Epithelial cell of esophagus (primary cell): ENCODE measurements at regions not wholly inside any gene's neighbourhood (a gene's known extent, or its start where the extent isn't known, plus 50 kb on each side); places are given as distances from the start of the nearest gene placed in this dataset.

ENCODE experiments used
- DNase-seq: peaks from one replicate; pipeline ENCODE4 v3.0.0; 2010; ENCODE audit warnings: low read depth
- H3K4me3 ChIP-seq: 2 replicates; pipeline ENCODE4 v1.5.1; 2011; ENCODE audit warnings: mild to moderate bottlenecking, low read length, control low read depth
- CTCF ChIP-seq: IDR thresholded peaks from 2 replicates; pipeline ENCODE4 v1.5.1; 2011; ENCODE audit warnings: low read depth, mild to moderate bottlenecking, low read length, control low read depth, inconsistent platforms; ENCODE audit not compliant: insufficient read depth; ENCODE audit errors: missing control alignments

- no peak overlapping the region for H3K4me3 ChIP-seq
- DNase-seq = no peak
- TF ChIP-seq CTCF = no peak
These were observed 213.7 kb upstream of the ZIC3 start for GRCh38 chrX:137352101-137352660.

DNA sequence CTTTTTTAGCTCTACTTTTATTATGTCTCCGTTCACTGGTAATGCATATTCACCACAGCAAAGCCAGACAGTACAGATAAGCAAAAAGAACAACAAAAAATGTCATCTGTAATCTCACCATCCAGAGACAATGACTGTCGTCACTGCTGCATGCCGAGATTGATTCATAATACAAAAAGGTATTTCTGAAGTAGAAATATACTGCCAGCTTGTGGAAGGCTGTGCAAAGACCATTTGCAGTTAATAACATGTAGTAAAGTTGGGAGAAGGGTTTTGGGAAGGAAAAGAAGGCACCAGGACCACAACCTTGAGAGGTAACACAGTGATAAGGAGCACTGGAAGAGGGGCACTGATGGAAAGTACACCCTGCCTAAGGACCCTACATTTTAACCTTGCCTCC is 223.0 kb upstream of the ZIC3 start:
- H3K4me3 ChIP-seq = no peak overlapping the region
- no peak for TF ChIP-seq CTCF
- no peak for DNase-seq

DNA sequence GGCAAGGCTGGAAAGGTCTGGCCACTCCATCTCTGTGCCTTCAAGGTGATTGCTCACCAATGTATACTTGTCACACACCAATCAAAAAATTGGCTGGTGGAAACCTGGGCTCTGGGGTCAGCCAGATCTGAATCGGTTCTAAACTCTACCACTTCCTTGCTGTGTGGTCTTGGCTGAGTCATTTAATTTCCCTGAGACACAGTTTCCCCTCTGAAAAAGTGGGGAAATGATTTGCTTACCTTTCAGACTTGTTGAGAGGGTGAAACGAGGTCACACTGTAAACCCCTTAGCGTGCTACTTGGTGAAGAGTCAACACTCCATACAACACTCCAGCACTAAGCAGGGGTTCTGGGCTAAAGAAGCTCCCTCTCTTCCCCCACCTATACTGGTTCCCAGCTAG is 252.3 kb upstream of the ZIC3 start:
- no peak for DNase-seq
- TF ChIP-seq CTCF = no peak
- H3K4me3 ChIP-seq = no peak overlapping the region

DNA sequence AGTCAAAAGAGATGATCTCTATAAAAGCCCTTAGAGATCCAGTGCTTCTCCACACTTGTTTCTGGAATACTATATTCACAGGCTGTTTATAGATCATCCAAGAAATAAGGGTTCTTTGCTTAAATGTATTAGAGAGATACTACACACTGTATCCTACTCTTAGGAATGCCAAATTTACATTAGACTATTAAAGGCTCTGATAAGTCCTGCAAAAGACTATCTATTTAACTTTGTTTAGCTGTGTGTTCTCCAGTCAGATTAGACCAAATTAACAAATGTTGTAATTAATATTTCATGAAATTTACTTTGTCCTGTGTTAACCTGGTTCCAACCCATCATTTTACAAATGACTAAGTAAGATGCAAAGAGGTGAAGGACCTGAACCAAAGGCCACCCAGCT is 260.5 kb upstream of the ZIC3 start:
- no peak for DNase-seq
- no peak overlapping the region for H3K4me3 ChIP-seq
- no peak for TF ChIP-seq CTCF

GRCh38 chrX:137297167-137297566 is 263.4 kb upstream of the GPR101 start:
- DNase-seq = no peak
- no peak overlapping the region for H3K4me3 ChIP-seq
- TF ChIP-seq CTCF = no peak

DNA sequence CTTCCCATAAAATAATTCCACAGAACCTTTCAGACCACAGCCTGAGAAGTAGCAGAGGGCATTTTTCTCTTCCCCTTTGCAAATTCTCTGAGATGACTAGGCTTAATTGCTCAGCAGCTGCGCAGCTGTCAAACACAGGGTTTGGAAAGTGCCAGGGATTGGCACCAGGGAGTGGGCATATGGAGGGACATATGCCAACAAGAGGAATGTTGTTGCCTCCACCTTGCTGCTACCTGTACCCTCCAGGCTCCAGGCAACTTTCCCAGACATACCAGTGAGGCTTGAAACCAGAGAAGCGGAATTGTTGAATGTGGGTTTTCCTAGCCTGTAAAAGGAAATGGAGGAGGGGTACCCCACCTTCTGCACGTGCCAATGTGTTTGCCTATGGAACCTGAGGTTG is 256.2 kb upstream of the GPR101 start:
- no peak for TF ChIP-seq CTCF
- no peak for DNase-seq
- no peak overlapping the region for H3K4me3 ChIP-seq

DNA sequence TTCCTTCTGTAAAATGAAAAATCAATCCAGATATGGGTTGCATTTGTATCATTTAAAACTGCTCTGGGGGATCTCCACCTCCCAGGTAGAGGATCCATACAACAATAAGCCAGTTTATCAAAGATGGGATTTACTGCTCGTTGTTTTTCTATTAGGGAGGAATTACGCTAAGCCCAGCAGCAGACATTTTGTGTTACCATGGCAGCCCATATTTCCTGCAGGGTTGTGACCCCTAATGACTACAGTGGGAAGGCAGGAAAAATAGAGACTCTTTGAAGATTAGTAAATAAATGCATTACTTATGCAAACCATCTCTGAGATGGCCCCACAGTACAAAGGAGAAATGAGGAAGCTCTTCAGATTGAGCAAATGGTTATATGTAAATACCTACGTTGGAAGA is 253.4 kb upstream of the GPR101 start:
- DNase-seq = no peak
- H3K4me3 ChIP-seq = no peak overlapping the region
- TF ChIP-seq CTCF = no peak
